ENCODE measurements at regions not wholly inside any gene's neighbourhood (a gene's known extent, or its start where the extent isn't known, plus 50 kb on each side); places are given as distances from the start of the nearest gene placed in this dataset.

GRCh38 chr18:11502368-11502767 is 107.0 kb upstream of the SLC35G4 start (continued):
- TF ChIP-seq ZNF274 (IDR thresholded peaks at IDR 0.05; ENCODE audit: low read depth, low read length): no peak
- no peak for TF ChIP-seq RAD21 (IDR thresholded peaks at IDR 0.05; ENCODE audit: low read depth)
- TF ChIP-seq CBX3 (IDR thresholded peaks at IDR 0.05; ENCODE audit: low read depth): no peak
- TF ChIP-seq SP1 (IDR thresholded peaks at IDR 0.05; ENCODE audit: low read depth): no peak

- DNase-seq (ENCODE audit: low read depth, low spot score): no peak
- no peak overlapping the region for H2AFZ ChIP-seq (ENCODE audit: low read depth, low read length, poor library complexity, severe bottlenecking)
- POLR2A ChIA-PET: no interaction called here
These were observed 108.0 kb upstream of the SLC35G4 start for GRCh38 chr18:11501352-11501751.

More at GRCh38 chr18:11501352-11501751, 108.0 kb upstream of the SLC35G4 start:
- Histone ChIP-seq H3K4me3 (replicated peaks in 1 of 2; ENCODE audit: low read depth in 1 of 2, low read length in 2 of 2) (no peak overlapping the region), H3K79me2 (ENCODE audit: insufficient read depth, low read length) (no peaks in the 10 kb centered on the region), H3K4me2 (ENCODE audit: low read length) (peak overlapping the region; percentile 47; the same call in 1 of the 2 replicates), H3K36me3 (ENCODE audit: control insufficient read depth in 1 of 2, insufficient read depth in 2 of 2, low read length in 2 of 2) (no peaks in the 10 kb centered on the region), H3K4me1 (ENCODE audit: control insufficient read depth in 1 of 2, insufficient read depth in 2 of 2, low read length in 2 of 2) (peaks cover 16 to 28% of the 10 kb centered on the region in 2 experiments), H3K9ac (ENCODE audit: low read length) (no peak overlapping the region), H3K27me3 (ENCODE audit: insufficient read depth, low read length) (peaks cover 23% of the 10 kb centered on the region), H4K20me1 (ENCODE audit: insufficient read depth) (no peaks in the 10 kb centered on the region), H3K9me2 (ENCODE audit: insufficient read depth) (no peaks in the 10 kb centered on the region), H3K27ac (ENCODE audit: low read depth, low read length) (no peak overlapping the region), H3K9me3 (ENCODE audit: control insufficient read depth in 1 of 2, insufficient read depth in 1 of 2, low read depth in 1 of 2, low read length in 2 of 2) (no peaks in the 10 kb centered on the region)
- ChIA-PET CTCF (interaction anchor here (1.4 kb wide), 1 partner anchor 18 kb away, joined by 4 read pairs; no protein-coding TSS in a partner anchor), RAD21 (ENCODE audit: low non-redundant PET in 1 of 2, low total read pairs in 2 of 2, uncharacterized antibody in 2 of 2, unreplicated experiment in 2 of 2) (no interaction called here)
- TF ChIP-seq YY1 (IDR thresholded peaks at IDR 0.05; ENCODE audit: extremely low read depth, insufficient replicate concordance, low read depth, low read length) (no peak), JUND (IDR thresholded peaks at IDR 0.05) (no peak), SRF (IDR thresholded peaks at IDR 0.05; ENCODE audit: low read depth) (no peak), CTCF (IDR thresholded peaks at IDR 0.05 in 2 of 3, conservative IDR thresholded peaks at IDR 0.05 in 1 of 3; ENCODE audit: borderline replicate concordance in 1 of 3, insufficient read depth in 1 of 3, low read depth in 2 of 3, low read length in 2 of 3) (no peak), FOSL1 (IDR thresholded peaks at IDR 0.05; ENCODE audit: low read depth) (no peak), EZH2 (IDR thresholded peaks at IDR 0.05) (no peak), SIN3A (IDR thresholded peaks at IDR 0.05; ENCODE audit: low read depth) (no peak), ZNF274 (IDR thresholded peaks at IDR 0.05; ENCODE audit: low read depth, low read length) (no peak), ATF3 (IDR thresholded peaks at IDR 0.05) (no peak), RAD21 (IDR thresholded peaks at IDR 0.05; ENCODE audit: low read depth) (no peak), MAX (IDR thresholded peaks at IDR 0.05) (no peak), TCF7L2 (IDR thresholded peaks at IDR 0.05; ENCODE audit: borderline replicate concordance, extremely low read depth, insufficient read depth, insufficient read length) (no peak)
- intact Hi-C loops (cut with micrococcal nuclease): no loop called here
- no TSS peak for BruUV-seq (replicated peaks)
- no peak for ATAC-seq

Measured in HCT116 (cell line).